NB4 (cell line): ENCODE measurements at regions not wholly inside any gene's neighbourhood (a gene's known extent, or its start where the extent isn't known, plus 50 kb on each side); places are given as distances from the start of the nearest gene placed in this dataset.

ENCODE experiments used
- DNase-seq: peaks from one replicate; pipeline ENCODE4 v3.0.0; 2010; ENCODE audit warnings: low read depth
- H3K4me3 ChIP-seq: one replicate; pipeline ENCODE4 v1.5.1; 2011; ENCODE audit warnings: mild to moderate bottlenecking, low read depth, low read length, moderate library complexity
- MYC ChIP-seq: IDR thresholded peaks from 2 replicates; pipeline ENCODE4 v1.6.1; 2011; ENCODE audit warnings: low read depth, low read length
- POLR2A ChIP-seq: IDR thresholded peaks from 2 replicates; pipeline ENCODE4 v1.6.1; 2011; ENCODE audit warnings: mild to moderate bottlenecking; ENCODE audit not compliant: insufficient read length; ENCODE audit errors: extremely low read depth
- TF ChIP-seq, protein P1 (sequence below): IDR thresholded peaks from one replicate; pipeline ENCODE4 v1.5.1; 2012; ENCODE audit warnings: low read depth, low read length
- TF ChIP-seq, protein P2 (sequence below): IDR thresholded peaks from 2 replicates; pipeline ENCODE4 v1.6.1; 2011; ENCODE audit warnings: low read depth, low read length

DNA sequence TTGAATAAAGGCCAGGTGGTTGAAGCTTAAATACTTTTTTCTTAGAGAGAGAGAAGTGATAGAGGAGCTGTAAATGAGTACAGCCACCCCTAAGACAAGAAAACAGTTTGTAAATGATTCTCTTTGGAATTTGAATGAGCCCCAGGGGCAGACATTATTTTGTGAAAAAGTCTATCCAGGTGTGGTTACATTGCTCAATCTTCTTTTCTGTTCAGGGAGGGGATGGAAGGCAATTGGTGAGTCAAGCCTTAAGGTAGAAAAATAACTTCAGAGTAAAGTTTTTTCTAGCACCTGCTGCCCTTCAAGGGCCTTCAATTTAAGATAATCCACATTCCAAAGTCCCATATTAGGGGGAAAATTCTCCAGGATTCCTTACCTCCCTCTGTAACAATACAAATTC lies 646.7 kb downstream of the PDHA2 start:
- DNase-seq = no peak
- no peak overlapping the region for H3K4me3 ChIP-seq
- TF ChIP-seq, protein P1, sequence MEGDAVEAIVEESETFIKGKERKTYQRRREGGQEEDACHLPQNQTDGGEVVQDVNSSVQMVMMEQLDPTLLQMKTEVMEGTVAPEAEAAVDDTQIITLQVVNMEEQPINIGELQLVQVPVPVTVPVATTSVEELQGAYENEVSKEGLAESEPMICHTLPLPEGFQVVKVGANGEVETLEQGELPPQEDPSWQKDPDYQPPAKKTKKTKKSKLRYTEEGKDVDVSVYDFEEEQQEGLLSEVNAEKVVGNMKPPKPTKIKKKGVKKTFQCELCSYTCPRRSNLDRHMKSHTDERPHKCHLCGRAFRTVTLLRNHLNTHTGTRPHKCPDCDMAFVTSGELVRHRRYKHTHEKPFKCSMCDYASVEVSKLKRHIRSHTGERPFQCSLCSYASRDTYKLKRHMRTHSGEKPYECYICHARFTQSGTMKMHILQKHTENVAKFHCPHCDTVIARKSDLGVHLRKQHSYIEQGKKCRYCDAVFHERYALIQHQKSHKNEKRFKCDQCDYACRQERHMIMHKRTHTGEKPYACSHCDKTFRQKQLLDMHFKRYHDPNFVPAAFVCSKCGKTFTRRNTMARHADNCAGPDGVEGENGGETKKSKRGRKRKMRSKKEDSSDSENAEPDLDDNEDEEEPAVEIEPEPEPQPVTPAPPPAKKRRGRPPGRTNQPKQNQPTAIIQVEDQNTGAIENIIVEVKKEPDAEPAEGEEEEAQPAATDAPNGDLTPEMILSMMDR = no peak
- TF ChIP-seq MYC (no peak), POLR2A (no peak)
- TF ChIP-seq, protein P2, sequence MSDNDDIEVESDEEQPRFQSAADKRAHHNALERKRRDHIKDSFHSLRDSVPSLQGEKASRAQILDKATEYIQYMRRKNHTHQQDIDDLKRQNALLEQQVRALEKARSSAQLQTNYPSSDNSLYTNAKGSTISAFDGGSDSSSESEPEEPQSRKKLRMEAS = no peak

DNA sequence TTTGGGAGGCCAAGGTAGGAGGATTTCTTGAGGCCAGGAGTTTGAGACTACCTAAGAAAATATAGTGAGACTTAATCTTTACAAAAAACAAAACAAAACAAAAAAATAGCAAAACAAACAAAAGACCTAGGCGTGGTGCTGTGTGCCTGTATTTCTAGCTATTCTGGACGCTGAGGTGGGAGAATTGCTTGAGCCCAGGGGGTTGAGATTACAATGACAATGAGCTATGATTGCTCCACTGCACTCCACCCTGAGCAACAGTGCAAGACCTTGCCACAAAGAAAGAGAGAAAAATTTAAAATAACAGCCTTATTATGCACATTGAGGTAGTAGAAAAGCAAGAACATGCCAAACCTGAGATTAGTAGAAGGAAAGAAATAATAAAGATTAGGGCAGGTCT lies 657.7 kb downstream of the PDHA2 start:
- no peak for DNase-seq
- TF ChIP-seq, protein P2 = no peak
- TF ChIP-seq, protein P1 = no peak
- no peak for TF ChIP-seq MYC
- no peak for TF ChIP-seq POLR2A
- no peak overlapping the region for H3K4me3 ChIP-seq

DNA sequence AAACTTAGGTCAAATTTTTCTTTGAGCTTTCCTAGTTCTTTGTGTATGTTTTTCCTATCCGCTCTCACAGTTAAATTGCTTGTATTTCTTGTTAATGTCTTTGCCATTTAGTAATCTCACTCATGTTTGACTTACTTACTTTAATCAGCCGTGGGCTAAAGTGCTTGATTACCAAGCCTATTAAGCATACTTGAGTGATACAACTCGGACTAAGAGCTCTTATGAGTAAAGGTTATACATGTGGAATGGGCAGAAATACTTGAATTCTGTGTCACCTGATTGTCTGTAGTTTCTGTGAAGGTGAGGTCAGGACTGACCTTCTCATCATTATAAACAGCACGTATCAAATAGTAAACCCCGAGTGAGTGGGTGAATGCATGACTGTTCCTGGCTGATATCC lies 664.5 kb downstream of the PDHA2 start:
- no peak for DNase-seq
- H3K4me3 ChIP-seq = no peak overlapping the region
- TF ChIP-seq MYC = no peak
- TF ChIP-seq POLR2A = no peak
- TF ChIP-seq, protein P1 = no peak
- TF ChIP-seq, protein P2 = no peak

DNA sequence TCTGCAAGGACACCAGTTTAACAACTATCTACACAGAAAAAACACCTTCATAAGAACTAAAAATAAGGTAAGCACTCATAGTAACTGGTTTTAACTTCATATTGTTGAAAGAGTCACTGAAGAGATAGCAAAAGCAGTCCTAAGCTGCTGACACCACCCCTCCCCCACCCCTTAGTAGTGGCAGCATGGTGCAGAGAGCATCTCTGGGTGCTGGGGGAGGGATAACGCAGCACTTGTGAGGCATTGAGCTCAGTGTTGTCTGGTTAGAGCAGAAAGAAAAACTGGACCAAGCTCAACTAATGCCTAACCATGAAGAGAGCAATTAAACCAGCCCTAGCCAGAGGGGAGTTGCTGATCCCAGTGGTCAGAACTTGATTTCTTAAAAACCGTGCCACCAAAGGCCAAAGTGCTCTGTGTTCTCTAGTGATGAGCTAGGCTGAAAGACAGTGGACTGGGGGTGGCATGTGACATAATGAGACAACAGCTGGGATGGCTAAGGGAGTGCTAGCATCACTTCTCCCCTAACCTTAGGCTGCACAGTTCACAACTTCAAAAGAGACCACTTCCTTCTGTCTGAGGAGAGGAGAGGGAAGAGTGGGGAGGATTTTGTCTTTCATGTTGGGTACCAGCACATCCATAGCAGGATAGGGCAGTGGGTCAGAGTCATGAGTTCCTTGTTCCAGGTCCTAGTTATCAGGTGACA lies 669.3 kb downstream of the PDHA2 start:
- no peak overlapping the region for H3K4me3 ChIP-seq
- TF ChIP-seq MYC (no peak), POLR2A (no peak)
- TF ChIP-seq, protein P2 = no peak
- TF ChIP-seq, protein P1 = no peak
- DNase-seq = no peak

DNA sequence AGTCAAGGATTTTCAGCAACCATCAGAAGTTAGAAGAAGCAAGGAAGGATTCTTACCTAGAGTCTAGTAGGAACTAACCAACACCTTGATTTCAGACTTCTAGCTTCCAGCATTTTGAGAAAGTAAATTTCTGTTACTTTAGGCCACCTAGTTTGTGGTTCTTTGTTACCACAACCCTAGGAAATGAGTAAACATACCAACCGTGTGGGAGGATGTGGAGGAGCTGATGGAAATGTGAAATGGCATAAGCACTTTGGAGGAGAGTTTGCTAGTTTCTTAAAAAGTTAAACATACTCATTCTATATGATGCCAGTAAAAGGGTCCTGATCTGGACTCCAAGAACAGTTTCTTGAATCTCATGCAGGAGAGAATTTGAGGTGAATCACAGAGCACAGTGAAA lies 679.4 kb downstream of the PDHA2 start:
- peak; percentile 3 for DNase-seq
- TF ChIP-seq, protein P2 = no peak
- TF ChIP-seq, protein P1 = no peak
- TF ChIP-seq POLR2A = no peak
- no peak for TF ChIP-seq MYC
- H3K4me3 ChIP-seq = no peak overlapping the region
